Lower leg skin (tissue), 4 donors: ENCODE measurements at regions not wholly inside any gene's neighbourhood (a gene's known extent, or its start where the extent isn't known, plus 50 kb on each side); places are given as distances from the start of the nearest gene placed in this dataset.

Experiments
- DNase-seq, 2 donors: peaks; one replicate each; pipeline ENCODE4 v3.0.0-alpha.2; 2019; ENCODE audit warnings: low spot score in 2 of 2
- H3K4me3 ChIP-seq: fragments of 200-600 bp; sonication (generic); 2 replicates; pipeline ENCODE4 v1.5.1; 2017; ENCODE audit warnings: mild to moderate bottlenecking, low read depth; ENCODE audit not compliant: poor library complexity, severe bottlenecking
- CTCF ChIP-seq, 3 donors: fragments of 450-650 bp; IDR thresholded peaks; one replicate each; pipeline ENCODE4 v1.5.1; 2016; ENCODE audit warnings: antibody characterized with exemption in 3 of 3, mild to moderate bottlenecking in 3 of 3, moderate library complexity in 2 of 3
- POLR2A ChIP-seq, 2 donors: fragments of 450-650 bp; IDR thresholded peaks; one replicate each; pipeline ENCODE4 v1.6.1; 2016 to 2017; ENCODE audit warnings: antibody characterized with exemption in 2 of 2, mild to moderate bottlenecking in 1 of 2, moderate library complexity in 1 of 2
- WGBS, 2 donors: methylation state at CpG; one replicate each; pipeline ENCODE4 v1.1.5; 2018; 5-methylcytosine and 5-hydroxymethylcytosine counted together
- intact Hi-C: fragments of 100-400 bp; cut with DNase I; formaldehyde crosslinking; loops from one replicate; pipeline ENCODE4 v1.15.0; 2023; ENCODE audit warnings: low total_unique reads

DNA sequence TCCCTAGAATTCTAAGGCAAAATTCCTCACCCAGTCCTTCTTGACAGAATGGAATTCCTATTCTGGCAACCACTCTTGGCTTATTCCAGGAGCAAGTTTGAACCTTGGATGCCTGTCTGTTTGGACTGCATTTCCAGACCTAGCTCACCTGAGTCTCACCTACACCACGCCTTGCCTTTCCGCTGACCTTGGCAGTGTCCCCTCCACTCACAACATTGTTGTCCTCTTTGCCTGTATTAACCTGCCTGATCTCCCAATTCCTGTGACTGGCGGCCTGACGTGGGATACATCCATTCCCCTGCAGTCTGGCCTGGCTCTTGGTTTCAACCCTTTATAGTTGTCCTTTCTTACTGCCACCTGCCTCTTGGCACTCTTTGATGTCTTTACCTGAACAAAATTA is 281.4 kb upstream of the SOX4 start:
- H3K4me3 ChIP-seq: no peak overlapping the region
- intact Hi-C loops: no loop called here
- TF ChIP-seq CTCF (IDR thresholded peaks at IDR 0.05): no peak
- TF ChIP-seq POLR2A (IDR thresholded peaks at IDR 0.05): no peak
- WGBS, 2 donors: 71 to 77% methylated on average over 4 of the region's 4 CpGs
- DNase-seq: peak in 1 of 2 donors; percentile 52

GRCh38 chr6:21317642-21318041 is 275.9 kb upstream of the SOX4 start:
- 59 to 66% methylated on average over 12 of the region's 12 CpGs for WGBS, 2 donors
- DNase-seq: no peak
- no peak for TF ChIP-seq CTCF (IDR thresholded peaks at IDR 0.05)
- TF ChIP-seq POLR2A (IDR thresholded peaks at IDR 0.05): no peak
- intact Hi-C loops: no loop called here
- H3K4me3 ChIP-seq: no peak overlapping the region

DNA sequence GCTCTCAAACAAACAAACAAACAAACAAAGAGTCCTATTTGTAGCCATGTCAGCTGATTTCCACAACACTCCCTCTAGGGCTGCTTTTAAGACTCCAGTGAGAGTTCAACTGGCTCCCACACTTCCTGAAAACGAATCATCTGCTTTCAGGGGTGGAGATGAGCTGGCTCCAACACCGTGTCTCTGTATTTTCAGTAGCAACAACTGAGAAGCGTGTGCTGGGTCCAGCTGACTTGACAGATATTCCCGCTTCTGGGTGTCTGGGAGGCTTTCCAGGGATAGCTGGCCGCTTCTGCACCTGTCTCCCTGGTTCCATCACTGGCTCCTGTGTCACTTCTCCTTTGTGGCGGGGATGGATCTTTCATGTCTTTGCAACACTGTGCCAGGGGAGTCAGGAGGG is 272.5 kb upstream of the SOX4 start:
- peak in 1 of 2 donors; percentile 53 for DNase-seq
- no peak overlapping the region for H3K4me3 ChIP-seq
- no peak for TF ChIP-seq POLR2A (IDR thresholded peaks at IDR 0.05)
- no peak for TF ChIP-seq CTCF (IDR thresholded peaks at IDR 0.05)
- intact Hi-C loops: loop anchor here (10.0 kb wide), 1 partner anchor 66 kb away; no protein-coding TSS in a partner anchor
- 54 to 56% methylated on average over 6 of the region's 6 CpGs for WGBS, 2 donors

DNA sequence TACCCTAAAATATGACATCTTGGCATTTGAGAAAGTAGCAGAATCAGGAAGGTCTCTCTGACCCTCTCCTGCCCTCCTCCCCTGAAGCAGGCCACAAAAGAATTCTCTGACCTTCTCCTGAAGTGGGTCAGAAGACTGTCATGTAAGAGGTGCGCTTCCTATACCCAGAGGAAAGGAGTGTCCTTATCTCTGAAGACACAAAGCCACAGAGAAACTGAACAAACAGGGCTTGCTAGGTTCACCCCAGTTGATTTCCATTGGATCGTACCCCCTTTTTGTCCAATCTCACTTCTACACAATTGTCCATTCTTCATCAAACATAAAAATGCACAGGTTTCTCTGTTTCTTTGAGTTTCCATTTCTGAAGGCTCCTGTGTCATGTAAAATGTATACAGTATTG is 272.0 kb upstream of the SOX4 start:
- WGBS, 2 donors: 94 to 95% methylated on average over 2 of the region's 2 CpGs
- TF ChIP-seq POLR2A (IDR thresholded peaks at IDR 0.05): no peak
- no peak for TF ChIP-seq CTCF (IDR thresholded peaks at IDR 0.05)
- no peak overlapping the region for H3K4me3 ChIP-seq
- no peak for DNase-seq
- intact Hi-C loops: loop anchor here (10.0 kb wide), 1 partner anchor 67 kb away; no protein-coding TSS in a partner anchor

DNA sequence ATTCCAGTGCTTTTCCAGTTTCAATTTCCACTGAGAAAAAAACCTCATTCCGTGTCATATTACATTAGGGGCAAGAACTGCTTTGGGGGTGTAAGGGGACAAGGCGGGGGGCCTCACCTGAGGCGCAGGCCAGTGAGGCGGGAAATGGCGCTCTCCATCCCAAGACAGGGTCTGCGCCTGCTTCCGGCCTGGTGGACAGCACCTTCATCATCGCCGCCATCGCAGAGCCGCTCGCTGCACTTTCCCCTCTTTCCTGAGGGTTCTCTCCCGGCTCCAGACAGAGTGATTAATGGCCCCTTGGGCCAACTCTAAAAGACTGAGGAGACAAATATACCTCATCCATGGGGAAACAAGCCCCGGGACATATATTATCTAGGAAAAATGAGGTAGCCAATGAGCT is 270.0 kb upstream of the SOX4 start:
- WGBS, 2 donors: 91 to 94% methylated on average over 14 of the region's 14 CpGs
- TF ChIP-seq POLR2A (IDR thresholded peaks at IDR 0.05): no peak
- TF ChIP-seq CTCF (IDR thresholded peaks at IDR 0.05): no peak
- DNase-seq: no peak
- intact Hi-C loops: loop anchor here (10.0 kb wide), 1 partner anchor 69 kb away; no protein-coding TSS in a partner anchor
- no peak overlapping the region for H3K4me3 ChIP-seq

- H3K4me3 ChIP-seq: no peak overlapping the region
- intact Hi-C loops: loop anchor here (10.0 kb wide), 1 partner anchor 71 kb away; no protein-coding TSS in a partner anchor
- 79 to 80% methylated on average over 6 of the region's 6 CpGs for WGBS, 2 donors
- no peak for TF ChIP-seq POLR2A (IDR thresholded peaks at IDR 0.05)
- no peak for TF ChIP-seq CTCF (IDR thresholded peaks at IDR 0.05)
- DNase-seq: no peak
These were observed 268.2 kb upstream of the SOX4 start for GRCh38 chr6:21325201-21325856.
